Stimulated activated CD8-positive, alpha-beta memory T cell treated with anti-CD3 and anti-CD28 coated beads, Interleukin-7, amount 100 ng/mL, for 1 hour (primary cell): ENCODE measurements at regions not wholly inside any gene's neighbourhood (a gene's known extent, or its start where the extent isn't known, plus 50 kb on each side); places are given as distances from the start of the nearest gene placed in this dataset.
"Not testable (repeated sequence)": the region's sequence is repeated elsewhere in the genome, so short reads cannot be mapped to it uniquely, and the experiment has no call there.

Source experiments
- DNase-seq, 2 donors: peaks; one replicate each; pipeline ENCODE4 v3.0.0-alpha.2; 2020; ENCODE audit warnings: low read depth in 2 of 2

GRCh38 chr15:59896663-59897074, 107.4 kb upstream of the FOXB1 start:
- DNase-seq = no peak

- no peak for DNase-seq
Measured at GRCh38 chr15:59894835-59895234, 109.3 kb upstream of the FOXB1 start.

- no peak for DNase-seq
Measured at GRCh38 chr15:59892985-59893384, 111.1 kb upstream of the FOXB1 start.

GRCh38 chr15:59887870-59888269, 116.2 kb upstream of the FOXB1 start:
- DNase-seq = not testable (repeated sequence)

GRCh38 chr15:59887211-59887610, 116.9 kb upstream of the FOXB1 start:
- DNase-seq = no peak

GRCh38 chr15:59886441-59886840, 117.7 kb upstream of the FOXB1 start:
- DNase-seq = no peak

GRCh38 chr15:59885832-59886231, 118.3 kb upstream of the FOXB1 start:
- no peak for DNase-seq

- DNase-seq = no peak
Measured at GRCh38 chr15:59879506-59880265, 124.4 kb upstream of the FOXB1 start.

- DNase-seq = no peak
Measured at GRCh38 chr15:59876140-59876539, 128.0 kb upstream of the FOXB1 start.

- no peak for DNase-seq
Measured at GRCh38 chr15:59873644-59874272, 130.4 kb upstream of the FOXB1 start.

GRCh38 chr15:59867086-59867855, 136.8 kb upstream of the FOXB1 start:
- DNase-seq = no peak

GRCh38 chr15:59866642-59867041, 137.5 kb upstream of the FOXB1 start:
- DNase-seq = no peak

GRCh38 chr15:59862191-59863155, 141.6 kb upstream of the FOXB1 start:
- DNase-seq = no peak

GRCh38 chr15:59847968-59848367, 156.1 kb upstream of the FOXB1 start:
- DNase-seq = no peak

GRCh38 chr15:59845942-59846499, 156.9 kb upstream of the BNIP2 start:
- no peak for DNase-seq

GRCh38 chr15:59843609-59844008, 154.5 kb upstream of the BNIP2 start:
- no peak for DNase-seq

- DNase-seq = no peak
Measured at GRCh38 chr15:59841036-59841435, 151.9 kb upstream of the BNIP2 start.

GRCh38 chr15:59839906-59840305, 150.8 kb upstream of the BNIP2 start:
- no peak for DNase-seq

GRCh38 chr15:59838900-59839299, 149.8 kb upstream of the BNIP2 start:
- no peak for DNase-seq

- no peak for DNase-seq
Measured at GRCh38 chr15:59835776-59836175, 146.7 kb upstream of the BNIP2 start.

GRCh38 chr15:59834528-59834927, 145.4 kb upstream of the BNIP2 start:
- DNase-seq = no peak
